T1000 (cell line): ENCODE measurements at regions not wholly inside any gene's neighbourhood (a gene's known extent, or its start where the extent isn't known, plus 50 kb on each side); places are given as distances from the start of the nearest gene placed in this dataset.
A peak's percentile ranks its signal among the peaks of the same experiment; 100 is the strongest.
"Not testable (repeated sequence)": the region's sequence is repeated elsewhere in the genome, so short reads cannot be mapped to it uniquely, and the experiment has no call there.

ENCODE experiments used
- DNase-seq: peaks from one replicate; lab custom pipeline; 2025; ENCODE audit warnings: mixed read lengths; lab: John Stamatoyannopoulos, UW

DNA sequence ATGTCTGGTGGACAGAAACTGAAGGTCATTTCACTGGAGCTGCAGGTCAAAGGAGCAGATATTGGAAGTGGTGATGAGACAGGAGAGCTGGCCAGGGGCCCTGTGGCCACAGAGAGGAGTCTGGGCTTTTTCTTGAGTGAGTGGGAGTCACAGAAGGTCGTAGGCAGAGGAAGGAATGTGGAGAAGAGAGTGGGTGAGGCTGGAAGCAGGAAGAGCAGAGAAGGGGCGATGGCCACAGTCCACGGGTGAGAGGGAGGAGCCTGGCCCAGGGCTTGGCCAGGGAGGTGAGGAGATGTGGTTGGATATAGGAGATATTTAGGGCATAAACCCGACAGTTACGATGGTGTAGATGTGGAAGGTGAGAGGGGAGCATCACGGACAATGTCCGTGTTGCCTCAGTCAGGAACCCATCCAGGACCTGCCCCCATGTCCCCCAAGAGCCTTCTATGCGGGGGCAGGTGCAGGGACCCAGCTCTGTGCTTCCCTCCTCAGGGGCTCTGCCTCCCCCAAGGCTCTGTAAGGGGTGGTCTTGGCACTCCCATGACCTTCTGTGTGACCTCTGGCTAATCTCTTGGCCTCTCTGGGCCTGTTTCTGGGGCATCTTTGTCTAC is 150.5 kb upstream of the PTPN1 start:
- no peak for DNase-seq

GRCh38 chr20:50360218-50360672 is 149.9 kb upstream of the PTPN1 start:
- DNase-seq: no peak

- DNase-seq: no peak
These were observed 149.3 kb upstream of the PTPN1 start for GRCh38 chr20:50360921-50361320.

- DNase-seq: not testable (repeated sequence)
These were observed 148.0 kb upstream of the PTPN1 start for GRCh38 chr20:50362177-50362576.

DNA sequence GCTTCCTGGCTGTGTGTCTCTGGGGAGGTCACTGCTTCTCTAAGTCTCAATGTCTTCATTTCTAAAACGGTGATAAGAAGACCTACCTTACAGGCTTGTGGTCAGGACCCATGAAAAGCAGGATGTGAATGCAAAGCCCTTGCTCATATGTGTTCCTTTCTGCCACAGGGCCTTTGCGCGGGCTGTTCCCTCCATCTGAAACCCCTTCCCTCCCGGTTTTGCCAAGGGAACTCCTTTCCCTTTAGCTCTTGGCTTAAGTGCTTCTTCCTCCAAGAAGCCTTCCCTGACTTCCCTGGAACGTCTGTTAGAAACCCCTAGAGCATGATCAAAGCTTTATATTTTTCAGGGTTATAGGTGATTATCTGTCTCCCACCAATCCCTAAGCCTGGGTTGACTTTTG is 147.2 kb upstream of the PTPN1 start:
- DNase-seq: no peak

- DNase-seq: no peak
These were observed 146.7 kb upstream of the PTPN1 start for GRCh38 chr20:50363479-50363878.

- DNase-seq: no peak
These were observed 145.6 kb upstream of the PTPN1 start for GRCh38 chr20:50364542-50364941.

GRCh38 chr20:50366270-50367103 is 143.7 kb upstream of the PTPN1 start:
- peak; percentile 26 for DNase-seq

GRCh38 chr20:50367104-50367674 is 143.0 kb upstream of the PTPN1 start:
- DNase-seq: no peak

DNA sequence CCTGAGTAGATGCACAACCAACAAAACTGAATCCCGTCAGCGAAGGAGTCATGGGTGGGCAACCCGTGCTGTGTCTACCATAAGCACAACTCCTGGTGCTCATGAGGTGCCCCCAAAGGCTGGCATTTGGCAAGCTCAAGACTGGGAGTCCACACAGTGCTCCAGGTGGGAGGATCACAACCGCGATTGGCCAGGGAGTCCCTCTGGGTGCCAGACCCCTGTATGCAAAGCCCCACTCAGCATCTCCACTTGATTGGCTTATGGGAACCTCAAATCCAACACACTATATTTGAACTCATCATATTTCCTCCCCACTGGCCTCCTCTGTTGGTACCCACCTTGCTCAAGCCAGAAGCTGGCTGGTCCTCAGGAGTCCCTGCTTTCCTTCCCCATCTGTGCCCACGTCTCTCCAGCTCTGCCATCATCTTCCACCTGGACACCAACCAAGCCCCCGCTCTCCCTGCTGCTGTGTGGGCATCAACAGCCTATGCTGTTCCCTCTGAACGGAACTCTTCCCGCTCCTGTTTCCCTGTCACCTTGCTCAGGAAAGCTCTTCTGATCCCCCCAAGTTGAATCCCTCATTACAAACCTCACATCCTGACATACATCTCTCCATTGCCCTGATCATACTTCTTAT is 142.3 kb upstream of the PTPN1 start:
- no peak for DNase-seq

DNA sequence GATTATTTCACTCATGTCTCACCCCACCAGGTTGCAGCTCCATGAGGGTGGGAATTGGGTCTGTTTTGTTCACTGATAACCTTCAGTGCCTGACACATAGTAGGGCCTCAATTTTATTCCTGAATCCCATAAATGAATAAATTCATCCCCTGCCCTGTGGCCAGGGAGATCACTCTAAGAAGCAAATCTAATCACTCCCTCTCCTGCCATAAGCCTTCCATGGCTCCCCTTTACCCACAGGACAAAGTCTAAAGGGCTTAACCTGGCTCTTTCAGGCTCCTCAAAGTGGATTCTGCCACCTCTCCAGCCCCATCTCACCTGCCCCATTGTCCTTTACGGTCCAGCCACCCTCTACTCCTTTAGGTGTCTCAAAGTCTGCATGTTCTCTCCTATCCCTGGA is 141.8 kb upstream of the PTPN1 start:
- DNase-seq: no peak

DNA sequence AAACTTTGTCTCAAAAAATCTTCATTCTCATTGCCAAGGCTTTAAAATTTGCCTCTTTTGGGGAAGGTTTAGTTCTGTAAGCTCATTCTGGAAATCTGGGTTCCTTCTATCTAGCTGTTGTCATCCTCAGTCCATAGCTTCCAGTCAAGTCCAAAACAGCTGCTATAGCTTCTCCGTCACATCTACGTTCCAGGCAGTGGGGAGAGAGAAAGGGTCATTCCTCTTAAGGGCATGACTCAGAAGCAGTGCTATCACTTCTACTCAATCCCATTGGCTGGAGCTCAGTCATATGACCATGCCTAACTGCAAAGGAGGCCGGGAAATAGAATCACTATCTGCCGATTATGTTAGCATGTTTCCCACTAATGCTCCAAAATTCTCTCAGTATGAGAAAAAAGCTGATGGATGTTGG is 141.4 kb upstream of the PTPN1 start:
- DNase-seq: no peak

- no peak for DNase-seq
These were observed 140.8 kb upstream of the PTPN1 start for GRCh38 chr20:50369225-50370035.

GRCh38 chr20:50370036-50370566 is 140.1 kb upstream of the PTPN1 start:
- DNase-seq: no peak

GRCh38 chr20:50371878-50372769 is 138.1 kb upstream of the PTPN1 start:
- DNase-seq: peak; percentile 20

- DNase-seq: peak; percentile 42
These were observed 137.5 kb upstream of the PTPN1 start for GRCh38 chr20:50372770-50373088.

DNA sequence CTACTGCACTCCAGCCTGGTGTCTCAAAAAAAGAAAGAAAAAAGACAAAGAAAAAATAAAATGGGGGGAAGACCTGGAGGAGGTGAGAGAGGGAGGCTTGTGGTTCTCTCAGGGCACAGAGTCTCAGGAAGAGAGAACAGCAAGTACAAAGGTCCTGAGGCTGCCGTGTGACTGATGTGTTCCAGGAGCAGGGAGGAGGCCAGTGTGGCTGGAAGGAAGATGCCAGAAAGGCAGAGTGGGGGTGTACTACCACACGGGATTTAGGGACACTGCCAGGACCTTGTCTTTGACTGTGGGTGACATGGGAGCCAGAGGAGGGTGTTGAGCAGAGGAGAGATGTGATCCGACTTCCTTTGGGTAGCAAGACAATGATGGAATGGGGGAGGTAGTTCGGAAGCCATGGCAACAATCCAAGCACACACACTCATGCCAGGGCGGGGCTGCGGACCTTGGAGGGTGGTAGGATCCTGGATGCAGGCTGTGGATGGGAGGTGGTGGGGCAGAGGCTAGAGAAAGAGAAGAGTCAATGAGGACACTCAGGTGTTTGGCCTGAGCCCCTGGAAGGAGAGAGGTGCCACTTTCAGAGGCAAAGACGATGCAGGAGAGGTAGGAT is 136.4 kb upstream of the PTPN1 start:
- peak; percentile 36 for DNase-seq

GRCh38 chr20:50374541-50375078 is 135.6 kb upstream of the PTPN1 start:
- no peak for DNase-seq

DNA sequence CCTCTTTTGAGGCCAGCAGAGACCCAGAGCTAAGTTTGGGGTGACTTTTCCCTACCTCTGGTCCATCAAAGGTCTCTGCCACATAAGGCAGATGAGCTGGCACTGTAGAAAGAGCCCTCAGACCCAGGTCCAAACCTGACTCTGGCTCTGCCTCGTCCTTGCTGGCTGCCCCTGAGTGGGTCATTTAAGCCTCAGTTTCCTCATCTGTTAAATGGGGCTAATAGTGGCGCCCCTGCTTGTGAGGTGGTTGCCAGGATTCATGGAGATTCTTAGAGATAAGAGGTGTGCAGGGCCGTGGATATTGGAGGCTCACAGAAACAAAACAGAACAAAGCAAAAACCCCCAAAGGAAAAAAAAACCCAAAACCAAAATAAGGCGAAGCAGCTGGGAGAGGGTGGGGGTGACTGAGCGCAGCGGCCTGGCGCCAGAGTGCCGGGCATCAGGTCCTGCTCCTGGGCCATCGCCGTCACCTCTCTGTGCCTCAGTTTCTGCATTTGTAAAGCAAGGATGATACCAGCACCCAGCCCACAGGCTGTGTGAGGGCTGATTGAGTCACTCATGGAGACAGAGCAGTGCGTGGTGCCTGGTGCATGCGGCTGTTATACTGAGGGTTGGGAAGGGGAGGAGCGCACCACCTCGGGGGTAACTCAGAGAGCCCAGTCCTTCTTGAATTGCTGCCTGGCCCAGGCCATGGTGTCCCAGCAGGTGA is 133.8 kb upstream of the PTPN1 start:
- no peak for DNase-seq
